ENCODE measurements at regions not wholly inside any gene's neighbourhood (a gene's known extent, or its start where the extent isn't known, plus 50 kb on each side); places are given as distances from the start of the nearest gene placed in this dataset.

- H3K4me1 Mint-ChIP-seq: peaks cover 7% of the 10 kb centered on the region; the same call in 1 of the 2 replicates
- H3K27me3 Mint-ChIP-seq (ENCODE audit: low read depth): no peaks in the 10 kb centered on the region; the same call in 1 of the 2 replicates
- no peak overlapping the region for H3K4me3 Mint-ChIP-seq
- TF ChIP-seq, protein P1, sequence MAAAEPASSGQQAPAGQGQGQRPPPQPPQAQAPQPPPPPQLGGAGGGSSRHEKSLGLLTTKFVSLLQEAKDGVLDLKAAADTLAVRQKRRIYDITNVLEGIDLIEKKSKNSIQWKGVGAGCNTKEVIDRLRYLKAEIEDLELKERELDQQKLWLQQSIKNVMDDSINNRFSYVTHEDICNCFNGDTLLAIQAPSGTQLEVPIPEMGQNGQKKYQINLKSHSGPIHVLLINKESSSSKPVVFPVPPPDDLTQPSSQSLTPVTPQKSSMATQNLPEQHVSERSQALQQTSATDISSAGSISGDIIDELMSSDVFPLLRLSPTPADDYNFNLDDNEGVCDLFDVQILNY (CRISPR knock-in tag; IDR thresholded peaks at IDR 0.05): no peak
- peak; percentile 47; the same call in 1 of the 2 replicates for TF ChIP-seq GABPB1 (CRISPR knock-in tag; IDR thresholded peaks at IDR 0.05)
- H3K27ac Mint-ChIP-seq: no peak overlapping the region
- peaks cover 34% of the 10 kb centered on the region for H3K9me3 Mint-ChIP-seq
- POLR2A ChIA-PET: no interaction called here
- ATAC-seq: no peak
- CTCF ChIA-PET: no interaction called here
- no peak for DNase-seq (ENCODE audit: low spot score)
- H3K36me3 Mint-ChIP-seq: peaks cover 26% of the 10 kb centered on the region
Measured at GRCh38 chr2:175457895-175458448, 276.5 kb upstream of the ATP5MC3 start.

DNA sequence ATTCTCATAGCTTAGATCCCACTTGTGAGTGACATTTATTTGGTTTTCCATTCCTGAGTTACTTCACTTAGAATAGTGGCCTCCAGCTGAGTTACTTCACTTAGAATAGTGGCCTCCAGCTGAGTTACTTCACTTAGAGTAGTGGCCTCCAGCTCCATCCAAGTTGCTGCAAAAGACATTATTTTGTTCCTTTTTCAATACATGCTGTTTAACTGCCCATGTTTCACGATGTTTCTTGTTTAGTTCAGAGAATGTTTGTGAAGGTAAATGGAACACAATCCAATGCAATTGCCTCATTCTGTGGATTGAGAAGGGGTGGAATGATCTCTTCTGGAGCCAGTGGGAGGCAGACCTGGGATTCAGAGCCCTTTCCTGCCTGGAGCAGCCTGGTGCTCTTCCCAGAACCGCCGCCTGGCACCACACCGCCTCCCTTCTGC, 273.5 kb upstream of the ATP5MC3 start:
- H3K27me3 Mint-ChIP-seq (ENCODE audit: low read depth): no peaks in the 10 kb centered on the region; the same call in 1 of the 2 replicates
- ChIA-PET POLR2A (no interaction called here), CTCF (no interaction called here)
- peaks cover 13% of the 10 kb centered on the region for H3K4me1 Mint-ChIP-seq
- H3K36me3 Mint-ChIP-seq: peaks cover 4% of the 10 kb centered on the region
- H3K4me3 Mint-ChIP-seq: no peak overlapping the region
- ATAC-seq (peak; percentile 55), DNase-seq (ENCODE audit: low spot score) (no peak)
- peaks cover 11% of the 10 kb centered on the region for H3K9me3 Mint-ChIP-seq
- H3K27ac Mint-ChIP-seq: no peak overlapping the region
- TF ChIP-seq, protein P2, sequence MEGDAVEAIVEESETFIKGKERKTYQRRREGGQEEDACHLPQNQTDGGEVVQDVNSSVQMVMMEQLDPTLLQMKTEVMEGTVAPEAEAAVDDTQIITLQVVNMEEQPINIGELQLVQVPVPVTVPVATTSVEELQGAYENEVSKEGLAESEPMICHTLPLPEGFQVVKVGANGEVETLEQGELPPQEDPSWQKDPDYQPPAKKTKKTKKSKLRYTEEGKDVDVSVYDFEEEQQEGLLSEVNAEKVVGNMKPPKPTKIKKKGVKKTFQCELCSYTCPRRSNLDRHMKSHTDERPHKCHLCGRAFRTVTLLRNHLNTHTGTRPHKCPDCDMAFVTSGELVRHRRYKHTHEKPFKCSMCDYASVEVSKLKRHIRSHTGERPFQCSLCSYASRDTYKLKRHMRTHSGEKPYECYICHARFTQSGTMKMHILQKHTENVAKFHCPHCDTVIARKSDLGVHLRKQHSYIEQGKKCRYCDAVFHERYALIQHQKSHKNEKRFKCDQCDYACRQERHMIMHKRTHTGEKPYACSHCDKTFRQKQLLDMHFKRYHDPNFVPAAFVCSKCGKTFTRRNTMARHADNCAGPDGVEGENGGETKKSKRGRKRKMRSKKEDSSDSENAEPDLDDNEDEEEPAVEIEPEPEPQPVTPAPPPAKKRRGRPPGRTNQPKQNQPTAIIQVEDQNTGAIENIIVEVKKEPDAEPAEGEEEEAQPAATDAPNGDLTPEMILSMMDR (IDR thresholded peaks at IDR 0.05): no peak
- TF ChIP-seq KAT7 (CRISPR knock-in tag; IDR thresholded peaks at IDR 0.05; ENCODE audit: borderline replicate concordance) (no peak), E2F1 (CRISPR knock-in tag; IDR thresholded peaks at IDR 0.05) (no peak), EMX1 (CRISPR knock-in tag; IDR thresholded peaks at IDR 0.05) (no peak), IRF2 (CRISPR knock-in tag; IDR thresholded peaks at IDR 0.05; ENCODE audit: borderline replicate concordance, low read depth) (no peak), MAX (CRISPR knock-in tag; IDR thresholded peaks at IDR 0.05) (no peak), ZNF121 (CRISPR knock-in tag; IDR thresholded peaks at IDR 0.05) (no peak), CREM (CRISPR knock-in tag; IDR thresholded peaks at IDR 0.05) (no peak), ZNF317 (CRISPR knock-in tag; IDR thresholded peaks at IDR 0.05; ENCODE audit: borderline replicate concordance, low read depth) (no peak), ETV6 (CRISPR knock-in tag; IDR thresholded peaks at IDR 0.05) (no peak), JAZF1 (CRISPR knock-in tag; IDR thresholded peaks at IDR 0.05) (no peak), CDX4 (CRISPR knock-in tag; IDR thresholded peaks at IDR 0.05; ENCODE audit: borderline replicate concordance) (no peak), ELF4 (CRISPR knock-in tag; IDR thresholded peaks at IDR 0.05; ENCODE audit: low read depth) (no peak), ZNF532 (CRISPR knock-in tag; IDR thresholded peaks at IDR 0.05; ENCODE audit: borderline replicate concordance) (no peak)
- TF ChIP-seq, protein P3, sequence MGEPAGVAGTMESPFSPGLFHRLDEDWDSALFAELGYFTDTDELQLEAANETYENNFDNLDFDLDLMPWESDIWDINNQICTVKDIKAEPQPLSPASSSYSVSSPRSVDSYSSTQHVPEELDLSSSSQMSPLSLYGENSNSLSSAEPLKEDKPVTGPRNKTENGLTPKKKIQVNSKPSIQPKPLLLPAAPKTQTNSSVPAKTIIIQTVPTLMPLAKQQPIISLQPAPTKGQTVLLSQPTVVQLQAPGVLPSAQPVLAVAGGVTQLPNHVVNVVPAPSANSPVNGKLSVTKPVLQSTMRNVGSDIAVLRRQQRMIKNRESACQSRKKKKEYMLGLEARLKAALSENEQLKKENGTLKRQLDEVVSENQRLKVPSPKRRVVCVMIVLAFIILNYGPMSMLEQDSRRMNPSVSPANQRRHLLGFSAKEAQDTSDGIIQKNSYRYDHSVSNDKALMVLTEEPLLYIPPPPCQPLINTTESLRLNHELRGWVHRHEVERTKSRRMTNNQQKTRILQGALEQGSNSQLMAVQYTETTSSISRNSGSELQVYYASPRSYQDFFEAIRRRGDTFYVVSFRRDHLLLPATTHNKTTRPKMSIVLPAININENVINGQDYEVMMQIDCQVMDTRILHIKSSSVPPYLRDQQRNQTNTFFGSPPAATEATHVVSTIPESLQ (CRISPR knock-in tag; IDR thresholded peaks at IDR 0.05): no peak
- TF ChIP-seq, protein P4, sequence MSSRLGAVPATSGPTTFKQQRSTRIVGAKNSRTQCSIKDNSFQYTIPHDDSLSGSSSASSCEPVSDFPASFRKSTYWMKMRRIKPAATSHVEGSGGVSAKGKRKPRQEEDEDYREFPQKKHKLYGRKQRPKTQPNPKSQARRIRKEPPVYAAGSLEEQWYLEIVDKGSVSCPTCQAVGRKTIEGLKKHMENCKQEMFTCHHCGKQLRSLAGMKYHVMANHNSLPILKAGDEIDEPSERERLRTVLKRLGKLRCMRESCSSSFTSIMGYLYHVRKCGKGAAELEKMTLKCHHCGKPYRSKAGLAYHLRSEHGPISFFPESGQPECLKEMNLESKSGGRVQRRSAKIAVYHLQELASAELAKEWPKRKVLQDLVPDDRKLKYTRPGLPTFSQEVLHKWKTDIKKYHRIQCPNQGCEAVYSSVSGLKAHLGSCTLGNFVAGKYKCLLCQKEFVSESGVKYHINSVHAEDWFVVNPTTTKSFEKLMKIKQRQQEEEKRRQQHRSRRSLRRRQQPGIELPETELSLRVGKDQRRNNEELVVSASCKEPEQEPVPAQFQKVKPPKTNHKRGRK (CRISPR knock-in tag; IDR thresholded peaks at IDR 0.05; ENCODE audit: borderline replicate concordance): no peak
- TF ChIP-seq, protein P5, sequence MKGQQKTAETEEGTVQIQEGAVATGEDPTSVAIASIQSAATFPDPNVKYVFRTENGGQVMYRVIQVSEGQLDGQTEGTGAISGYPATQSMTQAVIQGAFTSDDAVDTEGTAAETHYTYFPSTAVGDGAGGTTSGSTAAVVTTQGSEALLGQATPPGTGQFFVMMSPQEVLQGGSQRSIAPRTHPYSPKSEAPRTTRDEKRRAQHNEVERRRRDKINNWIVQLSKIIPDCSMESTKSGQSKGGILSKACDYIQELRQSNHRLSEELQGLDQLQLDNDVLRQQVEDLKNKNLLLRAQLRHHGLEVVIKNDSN (CRISPR knock-in tag; IDR thresholded peaks at IDR 0.05): no peak
- TF ChIP-seq, protein P1 (CRISPR knock-in tag; IDR thresholded peaks at IDR 0.05): no peak
